Erythroblast (primary cell): ENCODE measurements at regions not wholly inside any gene's neighbourhood (a gene's known extent, or its start where the extent isn't known, plus 50 kb on each side); places are given as distances from the start of the nearest gene placed in this dataset.

Experiments used
- GATA1 ChIP-seq: IDR thresholded peaks from 2 replicates; pipeline ENCODE4 v1.6.1; 2011; ENCODE audit warnings: low read depth, mild to moderate bottlenecking, control low read depth, low read length, moderate library complexity
- POLR2A ChIP-seq: IDR thresholded peaks from 2 replicates; pipeline ENCODE4 v1.6.1; 2011; ENCODE audit warnings: mild to moderate bottlenecking, low read length

- TF ChIP-seq POLR2A, result no peak
- TF ChIP-seq GATA1, result no peak
These were observed 1016.0 kb upstream of the SEMA6D start for GRCh38 chr15:46701346-46701745.
